H54 (cell line): ENCODE measurements at regions not wholly inside any gene's neighbourhood (a gene's known extent, or its start where the extent isn't known, plus 50 kb on each side); places are given as distances from the start of the nearest gene placed in this dataset.
"Not testable (repeated sequence)": the region's sequence is repeated elsewhere in the genome, so short reads cannot be mapped to it uniquely, and the experiment has no call there.

Experiments
- DNase-seq: peaks from one replicate; pipeline ENCODE4 v3.0.0; 2011; ENCODE audit warnings: low spot score, mixed read lengths; ENCODE audit not compliant: insufficient read length
- FAIRE-seq: peaks from 3 replicates; lab custom pipeline; 2011; peaks lifted over from hg19 to GRCh38; lab: Jason Lieb, UNC
- POLR2A ChIP-seq: IDR thresholded peaks from 2 replicates; pipeline ENCODE4 v1.6.1; 2011; ENCODE audit warnings: low read depth, mild to moderate bottlenecking, low read length

DNA sequence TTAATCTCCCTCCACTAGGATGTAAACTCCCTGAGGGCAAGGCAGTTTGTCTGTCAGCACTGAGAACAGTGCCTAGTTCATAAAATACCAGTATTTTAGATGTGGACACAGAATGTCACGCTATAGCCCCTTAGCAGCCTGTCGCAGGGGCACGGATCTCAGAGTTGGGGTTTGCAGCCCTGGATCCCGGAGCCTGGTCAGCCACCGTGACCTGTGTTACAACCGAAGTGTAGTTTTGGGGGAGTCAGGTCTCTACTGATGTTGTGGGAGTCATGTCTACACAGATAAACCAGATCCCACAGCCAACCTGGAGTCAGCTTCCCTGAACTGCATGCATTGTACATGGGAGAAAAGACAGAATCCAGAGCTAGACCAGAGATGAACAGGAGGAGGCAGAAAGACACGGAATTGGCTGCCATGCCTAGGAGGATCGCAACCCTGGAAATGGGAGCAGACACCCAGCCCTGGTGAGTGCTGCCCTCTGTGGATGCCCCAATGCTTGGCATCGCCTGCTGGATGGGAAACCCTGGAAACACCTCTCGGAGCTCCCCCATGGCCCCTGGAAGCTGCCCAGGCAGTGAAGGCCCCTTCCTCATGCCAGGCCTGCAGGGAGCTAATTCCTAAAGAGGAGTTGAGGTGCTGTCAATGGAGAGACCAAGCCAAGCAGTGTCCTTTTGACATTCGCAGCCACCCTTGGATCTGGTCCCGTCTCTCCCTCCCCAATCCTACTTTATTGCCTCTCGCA lies 851.3 kb downstream of the TBC1D22A start:
- no peak for TF ChIP-seq POLR2A
- FAIRE-seq (no peak), DNase-seq (no peak)

DNA sequence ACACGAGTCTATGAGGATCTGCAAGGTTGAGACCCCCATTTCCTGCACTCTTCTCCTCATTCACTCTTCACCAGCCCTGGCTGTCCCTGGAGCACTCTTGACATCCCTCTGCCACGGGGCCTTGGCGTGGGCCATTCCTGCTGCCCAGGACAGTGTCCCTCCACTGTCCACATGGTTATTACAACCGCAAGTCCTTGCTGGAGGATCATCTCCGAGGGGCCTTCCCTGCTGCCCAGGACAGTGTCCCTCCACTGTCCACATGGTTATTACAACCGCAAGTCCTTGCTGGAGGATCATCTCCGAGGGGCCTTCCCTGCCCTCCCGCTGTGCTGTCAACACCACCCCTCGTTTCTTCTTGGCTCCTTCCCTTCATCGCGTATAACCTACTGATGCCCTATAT lies 850.7 kb downstream of the TBC1D22A start:
- FAIRE-seq: not testable (repeated sequence)

DNA sequence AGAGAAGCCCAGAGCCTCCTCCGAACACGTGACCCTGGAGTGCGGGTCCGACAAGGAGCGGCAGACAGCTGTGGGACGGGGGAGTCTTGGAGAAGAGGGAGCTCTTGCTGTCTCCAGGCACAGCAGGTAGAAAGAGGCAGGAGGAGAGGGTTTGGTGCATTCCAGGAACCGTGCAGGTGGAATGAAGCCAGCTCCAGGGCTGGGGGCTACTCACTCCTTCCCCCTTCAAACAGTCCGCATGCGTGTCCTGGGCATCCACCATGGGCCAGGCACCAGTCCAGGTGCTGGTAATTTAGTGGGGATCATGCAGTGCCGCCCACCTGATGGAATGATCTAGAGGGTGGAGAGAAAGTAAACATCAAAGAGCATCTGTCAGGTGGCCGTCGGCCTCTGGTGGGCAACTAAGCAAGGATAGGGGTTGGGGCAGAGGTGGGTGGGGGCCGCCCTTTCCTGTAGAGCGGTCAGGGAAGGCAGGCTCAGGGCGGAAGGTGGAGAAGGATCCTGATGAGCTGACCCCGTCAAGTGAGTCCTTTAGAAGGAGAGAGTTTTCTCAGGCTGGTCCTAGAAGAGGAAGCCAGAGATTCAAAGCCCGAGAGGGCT lies 850.0 kb downstream of the TBC1D22A start:
- TF ChIP-seq POLR2A: no peak
- DNase-seq: no peak
- no peak for FAIRE-seq

More for the DNA sequence above, 850.7 kb downstream of the TBC1D22A start:
- not testable (repeated sequence) for DNase-seq

DNA sequence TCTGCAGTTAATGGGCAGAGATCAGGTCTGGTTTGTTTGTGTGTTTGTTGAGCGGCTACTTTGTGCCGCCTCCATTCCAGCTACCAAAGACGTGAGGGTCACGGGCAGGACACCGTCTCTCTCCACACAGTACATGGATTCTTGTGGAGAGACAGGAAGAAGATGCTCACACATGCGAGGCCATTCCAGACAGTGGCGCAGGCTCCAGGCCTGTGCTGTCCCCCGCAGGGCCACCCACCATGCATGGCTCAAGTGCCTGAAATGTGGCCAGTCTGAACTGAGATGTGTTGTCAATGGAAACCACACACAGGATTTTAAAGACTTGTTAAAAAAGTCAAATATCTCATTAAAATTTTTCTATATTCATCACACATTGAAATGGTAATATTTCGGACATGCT lies 848.3 kb downstream of the TBC1D22A start:
- FAIRE-seq (no peak), DNase-seq (no peak)
- TF ChIP-seq POLR2A: no peak

DNA sequence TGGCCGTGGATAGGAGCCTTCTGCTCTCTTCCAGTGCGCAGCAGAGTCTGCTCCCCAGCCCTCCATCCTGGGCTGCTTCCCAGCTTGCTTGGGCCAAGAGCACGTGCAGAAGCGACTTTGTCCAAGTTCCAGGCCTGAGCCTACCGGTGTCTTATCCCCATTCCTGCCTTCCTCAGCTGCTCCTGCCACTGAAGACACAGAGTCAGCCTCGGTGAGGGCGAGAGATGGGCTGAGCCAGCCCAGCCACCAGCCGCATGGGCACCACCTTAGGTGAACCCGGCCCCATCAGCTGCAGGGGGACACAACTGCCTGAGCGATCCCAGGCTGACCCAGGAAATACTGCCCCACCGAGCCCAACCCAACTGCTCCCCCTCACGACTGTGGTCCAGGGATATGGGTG lies 847.8 kb downstream of the TBC1D22A start:
- FAIRE-seq (no peak), DNase-seq (no peak)
- no peak for TF ChIP-seq POLR2A

DNA sequence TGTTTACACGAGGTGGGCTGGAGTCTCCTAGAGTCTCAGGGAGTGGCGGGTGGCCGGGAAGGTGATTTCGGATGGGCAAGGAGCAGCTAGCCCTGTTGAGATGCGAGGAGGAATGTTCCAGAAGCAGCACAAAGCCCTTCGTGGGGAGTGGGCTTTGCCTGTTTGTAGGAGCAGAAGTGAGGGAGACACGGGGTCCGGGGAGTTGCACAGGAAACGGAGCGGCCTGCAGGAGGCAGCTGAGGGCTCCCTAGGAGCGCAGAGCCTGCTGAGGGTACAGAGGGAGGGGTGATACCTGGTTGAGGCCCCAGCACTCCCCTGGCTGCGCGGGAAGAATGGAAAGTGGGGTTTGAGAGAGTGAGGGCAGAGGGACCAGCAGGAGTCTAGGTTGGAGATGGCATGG lies 847.2 kb downstream of the TBC1D22A start:
- no peak for TF ChIP-seq POLR2A
- DNase-seq: no peak
- FAIRE-seq: no peak

DNA sequence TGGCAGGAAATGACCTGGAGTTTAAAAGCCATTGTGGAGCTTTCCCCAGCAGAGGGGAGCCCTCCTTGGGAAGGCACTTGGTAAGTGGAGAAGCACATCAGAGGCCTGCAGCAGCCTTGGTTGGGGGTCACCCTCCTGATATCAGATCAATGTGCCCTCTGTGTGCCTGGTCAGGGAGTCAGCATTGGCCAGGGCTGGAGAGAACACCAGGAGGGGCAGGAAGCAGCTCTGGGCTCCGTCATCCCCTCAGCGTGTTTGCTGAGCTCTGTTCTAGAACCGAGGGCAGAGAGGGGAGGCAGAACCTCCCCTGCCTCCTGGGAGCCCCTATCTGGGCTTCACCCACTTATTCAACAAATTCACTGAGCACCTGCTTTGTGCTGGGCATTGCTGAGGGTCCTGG lies 846.0 kb downstream of the TBC1D22A start:
- DNase-seq: no peak
- FAIRE-seq: no peak
- no peak for TF ChIP-seq POLR2A

DNA sequence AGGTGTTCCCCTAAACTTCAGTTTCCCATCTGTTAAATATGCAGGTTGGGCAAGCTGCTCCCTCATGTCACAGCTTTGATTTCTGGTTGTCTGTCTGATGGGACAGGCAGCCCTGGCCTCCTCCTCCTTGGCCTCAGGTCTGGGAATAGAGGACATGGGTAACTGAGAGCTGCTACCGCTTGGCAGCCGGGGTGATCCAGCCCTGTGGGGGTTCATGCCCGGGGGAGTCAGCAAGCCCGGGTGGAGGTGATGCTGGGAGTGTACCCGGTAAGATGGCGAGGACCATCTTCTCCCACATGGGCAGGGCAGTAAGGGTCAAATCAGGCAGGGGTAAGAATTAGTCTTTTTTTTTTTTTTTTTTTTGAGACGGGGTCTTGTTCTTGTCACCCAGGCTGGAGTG lies 845.0 kb downstream of the TBC1D22A start:
- no peak for DNase-seq
- no peak for TF ChIP-seq POLR2A
- FAIRE-seq: no peak

DNA sequence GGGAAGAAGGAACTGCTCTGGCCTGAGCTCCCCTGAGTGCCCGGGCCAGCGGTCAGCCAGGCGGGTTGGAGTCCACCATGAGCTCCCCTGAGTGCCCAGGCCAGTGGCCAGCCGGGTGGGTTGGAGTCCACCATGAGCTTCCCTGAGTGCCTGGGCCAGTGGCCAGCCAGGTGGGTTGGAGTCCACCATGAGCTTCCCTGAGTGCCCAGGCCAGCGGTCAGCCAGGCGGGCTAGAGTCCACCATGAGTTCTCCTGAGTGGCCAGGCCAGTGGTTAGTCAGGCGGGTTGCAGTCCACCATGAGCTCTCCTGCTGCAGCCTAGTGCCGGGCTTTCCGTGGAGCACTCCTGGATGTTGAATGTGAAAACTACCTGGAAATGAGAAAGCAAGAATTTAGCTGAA lies 844.0 kb downstream of the TBC1D22A start:
- DNase-seq: no peak
- TF ChIP-seq POLR2A: no peak

DNA sequence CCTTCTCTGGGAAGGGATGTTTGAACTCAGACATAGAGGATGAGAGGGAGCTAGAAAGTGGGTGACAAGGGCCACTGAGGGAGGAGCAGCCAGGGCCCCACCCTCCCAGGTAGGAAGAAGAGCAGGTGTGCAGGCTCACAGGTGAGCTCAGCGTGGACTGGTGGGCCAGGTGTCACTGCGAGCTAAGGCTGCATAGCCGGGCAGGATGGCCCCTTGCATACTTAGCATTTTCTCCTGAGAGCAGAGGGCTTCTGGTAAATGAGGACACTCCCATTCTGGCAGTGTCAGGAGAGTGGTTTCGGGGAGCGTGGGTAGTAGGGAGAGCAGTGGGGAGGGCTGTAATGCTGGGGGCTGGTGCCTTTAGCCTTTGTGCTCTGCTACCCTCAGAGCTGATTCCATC lies 843.4 kb downstream of the TBC1D22A start:
- DNase-seq: no peak
- no peak for TF ChIP-seq POLR2A
- no peak for FAIRE-seq

More for the DNA sequence above, 844.0 kb downstream of the TBC1D22A start:
- no peak for FAIRE-seq

DNA sequence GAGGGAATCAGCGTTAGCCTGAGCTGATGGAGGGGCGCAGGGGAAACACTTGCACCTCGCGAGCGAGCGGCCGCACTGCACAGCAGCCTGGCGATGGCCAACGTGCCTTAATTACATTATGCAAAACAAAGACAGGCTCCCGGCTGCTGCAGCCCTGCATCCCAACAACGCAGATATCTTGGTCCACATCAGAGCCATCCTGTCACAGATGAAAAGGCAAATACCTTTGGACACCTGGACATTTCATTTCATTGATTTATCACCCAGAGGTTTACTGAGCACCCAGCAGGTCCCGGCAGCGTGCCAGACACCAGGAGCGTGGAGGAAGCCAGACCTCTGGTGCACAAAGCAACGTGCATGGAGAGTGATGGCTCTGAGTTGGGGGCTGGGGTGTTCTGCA lies 843.0 kb downstream of the TBC1D22A start:
- TF ChIP-seq POLR2A: no peak
- FAIRE-seq (no peak), DNase-seq (no peak)

DNA sequence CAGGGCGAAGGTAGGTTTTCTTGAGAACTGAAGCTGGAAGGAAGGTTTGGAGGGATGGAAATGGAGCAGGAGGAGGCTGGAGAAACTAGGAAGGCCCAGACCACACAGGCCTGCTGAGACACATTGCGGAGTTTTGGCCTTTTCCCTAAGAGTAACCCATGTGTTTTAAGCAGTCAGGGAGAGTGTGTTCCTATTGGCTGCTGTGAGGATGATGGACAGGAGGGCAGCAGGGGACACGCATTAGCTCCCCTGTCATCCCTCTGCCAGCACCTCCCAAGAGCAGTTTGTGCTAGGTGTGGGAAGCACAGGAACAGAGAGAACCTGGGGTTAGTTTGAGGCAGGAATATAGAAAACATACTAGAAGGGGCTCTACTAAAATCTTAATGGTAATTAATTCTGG lies 842.1 kb downstream of the TBC1D22A start:
- TF ChIP-seq POLR2A: no peak
- FAIRE-seq (no peak), DNase-seq (no peak)

DNA sequence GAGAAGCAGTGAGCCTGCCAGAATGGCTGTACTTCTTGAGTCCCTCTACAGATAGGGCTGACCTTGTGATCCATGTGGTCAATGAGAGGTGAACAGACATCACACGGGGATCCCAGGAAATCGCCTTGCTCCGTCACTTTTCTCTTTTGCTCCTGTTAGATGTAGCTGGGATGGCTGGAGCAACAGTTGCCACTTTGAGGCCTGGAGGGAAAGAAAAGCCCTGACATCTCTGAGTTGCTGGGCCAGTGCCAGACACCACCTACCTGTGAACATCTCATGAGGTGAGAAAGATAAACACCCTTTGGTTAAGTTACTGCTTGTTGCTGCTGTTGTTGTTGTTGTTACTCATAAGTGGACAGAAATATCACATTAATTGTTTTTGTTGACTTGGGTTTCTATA lies 840.3 kb downstream of the TBC1D22A start:
- no peak for TF ChIP-seq POLR2A
- no peak for DNase-seq
- FAIRE-seq: no peak

DNA sequence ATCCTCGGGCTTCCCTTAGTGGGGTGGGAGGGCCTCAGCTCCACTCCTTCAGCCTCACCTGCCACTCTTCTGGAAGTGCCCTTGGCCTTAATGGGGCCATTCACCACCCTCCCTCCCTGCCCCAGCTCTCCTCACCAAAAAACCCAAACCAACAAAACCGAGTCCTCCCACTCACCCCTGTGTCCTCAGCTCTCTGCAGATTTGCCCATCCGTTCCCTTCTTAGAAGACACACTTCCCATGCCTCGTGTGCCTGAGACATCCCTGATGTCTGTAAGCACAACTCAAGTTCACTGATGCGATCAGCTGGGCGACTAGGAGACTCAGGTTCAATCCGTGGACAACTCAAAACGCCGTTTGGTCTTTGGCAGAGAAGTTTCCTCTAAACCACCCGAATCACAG lies 839.2 kb downstream of the TBC1D22A start:
- TF ChIP-seq POLR2A: no peak
- DNase-seq (no peak), FAIRE-seq (no peak)
